Trophoblast cell (in vitro differentiated cells and primary cell): ENCODE measurements at regions not wholly inside any gene's neighbourhood (a gene's known extent, or its start where the extent isn't known, plus 50 kb on each side); places are given as distances from the start of the nearest gene placed in this dataset.

ENCODE experiments used
- DNase-seq, 2 donors: peaks; one replicate each; pipeline ENCODE4 v3.0.0-alpha.2; 2016
- H2AFZ ChIP-seq: 2 replicates; pipeline ENCODE4 v1.6.1; 2013; ENCODE audit warnings: low read length, moderate library complexity, mild to moderate bottlenecking; ENCODE audit not compliant: insufficient read depth, poor library complexity
- H2AK5ac ChIP-seq: 2 replicates; pipeline ENCODE4 v1.6.1; 2013; ENCODE audit warnings: mild to moderate bottlenecking, low read length
- H2BK120ac ChIP-seq: 2 replicates; pipeline ENCODE4 v1.6.1; 2013; ENCODE audit warnings: low read length, mild to moderate bottlenecking, moderate library complexity; ENCODE audit not compliant: insufficient read depth, poor library complexity
- H2BK12ac ChIP-seq: 2 replicates; pipeline ENCODE4 v1.6.1; 2013; ENCODE audit warnings: mild to moderate bottlenecking, low read length, moderate library complexity
- H2BK5ac ChIP-seq: 2 replicates; pipeline ENCODE4 v1.6.1; 2013; ENCODE audit warnings: low read length, low read depth, moderate library complexity, mild to moderate bottlenecking; ENCODE audit not compliant: poor library complexity
- H3K14ac ChIP-seq: 2 replicates; pipeline ENCODE4 v1.6.1; 2013; ENCODE audit warnings: mild to moderate bottlenecking, low read length
- H3K18ac ChIP-seq: 2 replicates; pipeline ENCODE4 v1.6.1; 2013; ENCODE audit warnings: mild to moderate bottlenecking, low read length
- H3K23ac ChIP-seq: 2 replicates; pipeline ENCODE4 v1.6.1; 2013; ENCODE audit warnings: low read length
- H3K27ac ChIP-seq: 2 replicates; pipeline ENCODE4 v1.5.1; 2013; ENCODE audit warnings: low read depth, mild to moderate bottlenecking, inconsistent platforms, low read length, moderate library complexity
- H3K27me3 ChIP-seq: 2 replicates; pipeline ENCODE4 v1.6.1; 2013; ENCODE audit warnings: inconsistent platforms, mild to moderate bottlenecking, low read length, moderate library complexity; ENCODE audit not compliant: insufficient read depth
- H3K36me3 ChIP-seq, 2 experiments: 1 replicate in 1 of 2; 2 replicates in 1 of 2; pipeline ENCODE4 v1.6.1; 2013; ENCODE audit warnings: low read length in 2 of 2, mild to moderate bottlenecking in 2 of 2, moderate library complexity in 1 of 2; ENCODE audit not compliant: insufficient read depth in 2 of 2, control insufficient read depth in 1 of 2
- H3K4ac ChIP-seq: 2 replicates; pipeline ENCODE4 v1.6.1; 2013; ENCODE audit warnings: low read depth, mild to moderate bottlenecking, low read length, moderate library complexity
- H3K4me1 ChIP-seq, 2 experiments: 1 replicate in 1 of 2; 2 replicates in 1 of 2; pipeline ENCODE4 v1.6.1; 2013; ENCODE audit warnings: low read length in 2 of 2, mild to moderate bottlenecking in 2 of 2, moderate library complexity in 1 of 2; ENCODE audit not compliant: insufficient read depth in 2 of 2, control insufficient read depth in 1 of 2
- H3K4me2 ChIP-seq: 2 replicates; pipeline ENCODE4 v1.6.1; 2013; ENCODE audit warnings: inconsistent platforms, mild to moderate bottlenecking, low read length, moderate library complexity
- H3K4me3 ChIP-seq: 2 replicates; pipeline ENCODE4 v1.5.1; 2013; ENCODE audit warnings: mild to moderate bottlenecking, low read depth, low read length, inconsistent platforms
- H3K79me1 ChIP-seq: one replicate; pipeline ENCODE4 v1.6.1; 2013; ENCODE audit warnings: low read length
- H3K79me2 ChIP-seq: 2 replicates; pipeline ENCODE4 v1.6.1; 2013; ENCODE audit warnings: low read length, mild to moderate bottlenecking; ENCODE audit not compliant: control insufficient read depth, insufficient read depth, poor library complexity
- H3K9ac ChIP-seq: 2 replicates; pipeline ENCODE4 v1.6.1; 2013; ENCODE audit warnings: mild to moderate bottlenecking, low read length
- H3K9me3 ChIP-seq: 2 replicates; pipeline ENCODE4 v1.6.1; 2013; ENCODE audit warnings: low read depth, mild to moderate bottlenecking, control low read depth, inconsistent platforms, low read length; ENCODE audit not compliant: insufficient read depth
- H4K12ac ChIP-seq: 2 replicates; pipeline ENCODE4 v1.6.1; 2013; ENCODE audit warnings: low read depth, mild to moderate bottlenecking, low read length, moderate library complexity
- H4K8ac ChIP-seq: 2 replicates; pipeline ENCODE4 v1.6.1; 2013; ENCODE audit warnings: low read depth, mild to moderate bottlenecking, low read length, moderate library complexity
- H4K91ac ChIP-seq: one replicate; pipeline ENCODE4 v1.6.1; 2013; ENCODE audit warnings: low read depth, mild to moderate bottlenecking, low read length, moderate library complexity
- WGBS: extraction: QIAGEN DNeasy Blood & Tissue Kit; methylation state at CpG from one replicate; pipeline ENCODE4 v1.1.7; 2013; ENCODE audit warnings: missing lambda C conversion rate; ENCODE audit not compliant: insufficient read length, insufficient coverage; ENCODE audit errors: extremely low coverage; 5-methylcytosine and 5-hydroxymethylcytosine counted together

- H4K8ac ChIP-seq = no peak overlapping the region
Measured at GRCh38 chr2:60104514-60105505, 448.6 kb downstream of the BCL11A start.

GRCh38 chr2:60100034-60100433 is 453.4 kb downstream of the BCL11A start:
- Histone ChIP-seq H3K27me3 (no peaks in the 10 kb centered on the region), H3K4ac (no peak overlapping the region), H3K9ac (no peak overlapping the region), H2BK5ac (no peak overlapping the region), H3K79me2 (no peaks in the 10 kb centered on the region), H4K12ac (no peak overlapping the region), H3K4me1 (peaks cover 3 to 16% of the 10 kb centered on the region in 2 experiments), H3K23ac (no peak overlapping the region), H2BK120ac (no peak overlapping the region), H2BK12ac (no peak overlapping the region), H2AFZ (no peak overlapping the region), H3K27ac (no peak overlapping the region), H4K8ac (no peak overlapping the region), H2AK5ac (no peak overlapping the region), H3K14ac (no peak overlapping the region), H3K36me3 (no peaks in the 10 kb centered on the region), H4K91ac (no peak overlapping the region), H3K4me2 (no peak overlapping the region), H3K9me3 (peaks cover 2% of the 10 kb centered on the region), H3K4me3 (no peak overlapping the region), H3K79me1 (peaks cover 7% of the 10 kb centered on the region), H3K18ac (no peak overlapping the region)
- no peak for DNase-seq
- no CpG with 5 or more reads among the region's 11 CpGs for WGBS

More at GRCh38 chr2:60104514-60105505, 448.6 kb downstream of the BCL11A start:
- H2AFZ ChIP-seq = no peak overlapping the region
- no peak overlapping the region for H3K18ac ChIP-seq
- no peak overlapping the region for H2BK120ac ChIP-seq
- no peaks in the 10 kb centered on the region for H3K4me1 ChIP-seq
- no peak overlapping the region for H3K14ac ChIP-seq
- no peak overlapping the region for H4K91ac ChIP-seq
- no peak overlapping the region for H3K9ac ChIP-seq
- H3K4me2 ChIP-seq = no peak overlapping the region
- no peak for DNase-seq
- no peak overlapping the region for H3K23ac ChIP-seq
- H2AK5ac ChIP-seq = no peak overlapping the region
- no peak overlapping the region for H3K4me3 ChIP-seq
- H3K27ac ChIP-seq = no peak overlapping the region
- no peaks in the 10 kb centered on the region for H3K79me2 ChIP-seq
- peaks cover 2% of the 10 kb centered on the region for H3K9me3 ChIP-seq
- no CpG with 5 or more reads among the region's 10 CpGs for WGBS
- H3K36me3 ChIP-seq = no peaks in the 10 kb centered on the region
- H3K27me3 ChIP-seq = no peaks in the 10 kb centered on the region
- no peak overlapping the region for H3K4ac ChIP-seq
- H2BK12ac ChIP-seq = no peak overlapping the region
- no peak overlapping the region for H2BK5ac ChIP-seq
- no peak overlapping the region for H4K12ac ChIP-seq
- H3K79me1 ChIP-seq = no peaks in the 10 kb centered on the region

GRCh38 chr2:60098996-60099395 is 454.5 kb downstream of the BCL11A start:
- H3K9me3 ChIP-seq = peaks cover 2% of the 10 kb centered on the region
- H2BK5ac ChIP-seq = no peak overlapping the region
- no peaks in the 10 kb centered on the region for H3K79me2 ChIP-seq
- H3K4me1 ChIP-seq = peaks cover 6 to 21% of the 10 kb centered on the region in 2 experiments
- no peak overlapping the region for H3K14ac ChIP-seq
- no peak overlapping the region for H4K91ac ChIP-seq
- no peak for DNase-seq
- H3K18ac ChIP-seq = no peak overlapping the region
- H2BK120ac ChIP-seq = no peak overlapping the region
- H3K27me3 ChIP-seq = no peaks in the 10 kb centered on the region
- H3K4me2 ChIP-seq = no peak overlapping the region
- no peak overlapping the region for H2AFZ ChIP-seq
- WGBS = no CpG with 5 or more reads among the region's 3 CpGs
- no peak overlapping the region for H3K4ac ChIP-seq
- no peak overlapping the region for H2AK5ac ChIP-seq
- H3K27ac ChIP-seq = no peak overlapping the region
- no peak overlapping the region for H2BK12ac ChIP-seq
- H3K36me3 ChIP-seq = no peaks in the 10 kb centered on the region
- H3K79me1 ChIP-seq = peaks cover 7% of the 10 kb centered on the region
- H4K8ac ChIP-seq = no peak overlapping the region
- no peak overlapping the region for H3K4me3 ChIP-seq
- no peak overlapping the region for H4K12ac ChIP-seq
- H3K9ac ChIP-seq = no peak overlapping the region
- H3K23ac ChIP-seq = no peak overlapping the region

GRCh38 chr2:60097298-60097697 is 456.2 kb downstream of the BCL11A start:
- Histone ChIP-seq H3K4ac (peak overlapping the region; percentile 5), H3K4me2 (no peak overlapping the region), H3K4me3 (no peak overlapping the region), H3K27ac (peak overlapping the region; percentile 29), H3K9ac (no peak overlapping the region), H3K36me3 (no peaks in the 10 kb centered on the region), H2BK12ac (peak overlapping the region; percentile 16), H2AK5ac (peak overlapping the region; percentile 4), H3K79me1 (peaks cover 7% of the 10 kb centered on the region), H2BK120ac (peak overlapping the region; percentile 19), H4K8ac (peak overlapping the region; percentile 5), H4K12ac (no peak overlapping the region), H3K23ac (no peak overlapping the region), H3K9me3 (peaks cover 2% of the 10 kb centered on the region), H3K14ac (peak overlapping the region; percentile 18), H2BK5ac (peak overlapping the region; percentile 15), H4K91ac (peak overlapping the region; percentile 56), H2AFZ (no peak overlapping the region), H3K79me2 (no peaks in the 10 kb centered on the region), H3K18ac (peak overlapping the region; percentile 7), H3K4me1 (peaks cover 6 to 21% of the 10 kb centered on the region in 2 experiments), H3K27me3 (no peaks in the 10 kb centered on the region)
- no CpG with 5 or more reads among the region's 11 CpGs for WGBS
- DNase-seq = no peak
